ENCODE measurements at regions not wholly inside any gene's neighbourhood (a gene's known extent, or its start where the extent isn't known, plus 50 kb on each side); places are given as distances from the start of the nearest gene placed in this dataset.

DNA sequence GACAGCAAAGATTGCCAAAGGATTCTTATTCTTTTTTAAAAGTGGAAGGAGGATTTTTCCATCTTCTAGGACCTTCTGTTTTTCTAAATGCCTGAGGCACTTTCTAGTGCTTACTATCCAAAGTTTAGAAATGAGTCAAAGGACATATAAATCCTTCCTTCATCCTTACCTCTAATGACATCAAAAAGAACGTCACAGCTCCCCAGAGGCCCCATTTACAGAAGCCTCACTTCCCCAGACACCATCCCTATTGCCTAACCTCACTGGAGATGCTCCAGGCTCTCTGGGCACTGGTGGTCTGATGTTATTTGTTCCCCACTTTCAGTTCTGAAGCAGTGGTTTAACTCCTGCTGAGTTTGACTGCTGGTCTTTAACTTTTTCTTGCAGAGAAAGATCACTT lies 504.3 kb downstream of the AGTPBP1 start:
- TF ChIP-seq, protein P1, sequence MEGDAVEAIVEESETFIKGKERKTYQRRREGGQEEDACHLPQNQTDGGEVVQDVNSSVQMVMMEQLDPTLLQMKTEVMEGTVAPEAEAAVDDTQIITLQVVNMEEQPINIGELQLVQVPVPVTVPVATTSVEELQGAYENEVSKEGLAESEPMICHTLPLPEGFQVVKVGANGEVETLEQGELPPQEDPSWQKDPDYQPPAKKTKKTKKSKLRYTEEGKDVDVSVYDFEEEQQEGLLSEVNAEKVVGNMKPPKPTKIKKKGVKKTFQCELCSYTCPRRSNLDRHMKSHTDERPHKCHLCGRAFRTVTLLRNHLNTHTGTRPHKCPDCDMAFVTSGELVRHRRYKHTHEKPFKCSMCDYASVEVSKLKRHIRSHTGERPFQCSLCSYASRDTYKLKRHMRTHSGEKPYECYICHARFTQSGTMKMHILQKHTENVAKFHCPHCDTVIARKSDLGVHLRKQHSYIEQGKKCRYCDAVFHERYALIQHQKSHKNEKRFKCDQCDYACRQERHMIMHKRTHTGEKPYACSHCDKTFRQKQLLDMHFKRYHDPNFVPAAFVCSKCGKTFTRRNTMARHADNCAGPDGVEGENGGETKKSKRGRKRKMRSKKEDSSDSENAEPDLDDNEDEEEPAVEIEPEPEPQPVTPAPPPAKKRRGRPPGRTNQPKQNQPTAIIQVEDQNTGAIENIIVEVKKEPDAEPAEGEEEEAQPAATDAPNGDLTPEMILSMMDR (IDR thresholded peaks at IDR 0.05), result no peak
- TF ChIP-seq POLR2AphosphoS5 (IDR thresholded peaks at IDR 0.05; ENCODE audit: low read depth, low read length) (no peak), TCF7L2 (IDR thresholded peaks at IDR 0.05; ENCODE audit: low read depth, low read length) (no peak)
- TF ChIP-seq, protein P2, sequence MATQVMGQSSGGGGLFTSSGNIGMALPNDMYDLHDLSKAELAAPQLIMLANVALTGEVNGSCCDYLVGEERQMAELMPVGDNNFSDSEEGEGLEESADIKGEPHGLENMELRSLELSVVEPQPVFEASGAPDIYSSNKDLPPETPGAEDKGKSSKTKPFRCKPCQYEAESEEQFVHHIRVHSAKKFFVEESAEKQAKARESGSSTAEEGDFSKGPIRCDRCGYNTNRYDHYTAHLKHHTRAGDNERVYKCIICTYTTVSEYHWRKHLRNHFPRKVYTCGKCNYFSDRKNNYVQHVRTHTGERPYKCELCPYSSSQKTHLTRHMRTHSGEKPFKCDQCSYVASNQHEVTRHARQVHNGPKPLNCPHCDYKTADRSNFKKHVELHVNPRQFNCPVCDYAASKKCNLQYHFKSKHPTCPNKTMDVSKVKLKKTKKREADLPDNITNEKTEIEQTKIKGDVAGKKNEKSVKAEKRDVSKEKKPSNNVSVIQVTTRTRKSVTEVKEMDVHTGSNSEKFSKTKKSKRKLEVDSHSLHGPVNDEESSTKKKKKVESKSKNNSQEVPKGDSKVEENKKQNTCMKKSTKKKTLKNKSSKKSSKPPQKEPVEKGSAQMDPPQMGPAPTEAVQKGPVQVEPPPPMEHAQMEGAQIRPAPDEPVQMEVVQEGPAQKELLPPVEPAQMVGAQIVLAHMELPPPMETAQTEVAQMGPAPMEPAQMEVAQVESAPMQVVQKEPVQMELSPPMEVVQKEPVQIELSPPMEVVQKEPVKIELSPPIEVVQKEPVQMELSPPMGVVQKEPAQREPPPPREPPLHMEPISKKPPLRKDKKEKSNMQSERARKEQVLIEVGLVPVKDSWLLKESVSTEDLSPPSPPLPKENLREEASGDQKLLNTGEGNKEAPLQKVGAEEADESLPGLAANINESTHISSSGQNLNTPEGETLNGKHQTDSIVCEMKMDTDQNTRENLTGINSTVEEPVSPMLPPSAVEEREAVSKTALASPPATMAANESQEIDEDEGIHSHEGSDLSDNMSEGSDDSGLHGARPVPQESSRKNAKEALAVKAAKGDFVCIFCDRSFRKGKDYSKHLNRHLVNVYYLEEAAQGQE (IDR thresholded peaks at IDR 0.05; ENCODE audit: insufficient read depth in 1 of 2, low read depth in 2 of 2, low read length in 1 of 2), result no peak
